GM13977 (cell line): ENCODE measurements at regions not wholly inside any gene's neighbourhood (a gene's known extent, or its start where the extent isn't known, plus 50 kb on each side); places are given as distances from the start of the nearest gene placed in this dataset.

Experiments
- DNase-seq: peaks from one replicate; pipeline ENCODE4 v3.0.0; 2012; ENCODE audit warnings: low spot score
- in situ Hi-C: fragments of 300-500 bp; cut with MboI; formaldehyde crosslinking; loops from one replicate; pipeline ENCODE4 v1.12.0; 2022; ENCODE audit warnings: low sequenced_read_pairs, low pct_unique_long_range_greater_than_20kb, mixed read lengths, inconsistent platforms; ENCODE audit not compliant: unreplicated experiment
- TF ChIP-seq, protein P1 (sequence below): IDR thresholded peaks from 2 replicates; pipeline ENCODE4 v1.5.1; 2012; ENCODE audit warnings: mild to moderate bottlenecking, control low read depth; ENCODE audit not compliant: insufficient read depth; ENCODE audit errors: extremely low read depth, missing control alignments

DNA sequence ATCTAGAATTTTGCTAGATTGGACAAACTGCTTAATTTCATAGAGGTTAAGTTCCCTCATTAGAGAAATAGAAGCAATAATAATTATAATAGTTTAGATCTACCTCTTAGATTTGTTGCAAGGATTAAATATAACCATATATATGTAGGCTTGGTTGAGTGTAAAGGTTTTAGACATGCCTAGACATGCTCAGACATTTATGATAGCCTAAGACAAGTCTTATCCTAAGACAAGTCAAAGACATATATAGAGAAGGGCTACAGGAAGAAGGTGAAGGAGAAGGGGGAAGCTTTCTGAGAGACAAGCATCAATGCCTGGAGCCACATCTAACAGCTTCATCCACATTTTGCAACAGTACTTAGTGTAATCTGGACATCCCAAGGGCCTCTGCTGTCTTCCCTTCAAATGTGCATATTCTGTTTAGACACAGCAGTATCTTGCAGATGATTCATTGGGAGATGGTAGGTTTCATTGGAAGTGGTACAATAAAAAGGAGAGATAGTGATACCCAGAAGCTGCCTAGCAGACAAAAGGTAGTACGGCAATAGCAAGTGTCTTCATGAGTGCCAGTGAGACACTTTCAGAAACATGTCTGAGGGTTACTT lies 146.5 kb downstream of the HGF start:
- in situ Hi-C loops: no loop called here
- TF ChIP-seq, protein P1, sequence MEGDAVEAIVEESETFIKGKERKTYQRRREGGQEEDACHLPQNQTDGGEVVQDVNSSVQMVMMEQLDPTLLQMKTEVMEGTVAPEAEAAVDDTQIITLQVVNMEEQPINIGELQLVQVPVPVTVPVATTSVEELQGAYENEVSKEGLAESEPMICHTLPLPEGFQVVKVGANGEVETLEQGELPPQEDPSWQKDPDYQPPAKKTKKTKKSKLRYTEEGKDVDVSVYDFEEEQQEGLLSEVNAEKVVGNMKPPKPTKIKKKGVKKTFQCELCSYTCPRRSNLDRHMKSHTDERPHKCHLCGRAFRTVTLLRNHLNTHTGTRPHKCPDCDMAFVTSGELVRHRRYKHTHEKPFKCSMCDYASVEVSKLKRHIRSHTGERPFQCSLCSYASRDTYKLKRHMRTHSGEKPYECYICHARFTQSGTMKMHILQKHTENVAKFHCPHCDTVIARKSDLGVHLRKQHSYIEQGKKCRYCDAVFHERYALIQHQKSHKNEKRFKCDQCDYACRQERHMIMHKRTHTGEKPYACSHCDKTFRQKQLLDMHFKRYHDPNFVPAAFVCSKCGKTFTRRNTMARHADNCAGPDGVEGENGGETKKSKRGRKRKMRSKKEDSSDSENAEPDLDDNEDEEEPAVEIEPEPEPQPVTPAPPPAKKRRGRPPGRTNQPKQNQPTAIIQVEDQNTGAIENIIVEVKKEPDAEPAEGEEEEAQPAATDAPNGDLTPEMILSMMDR: no peak
- no peak for DNase-seq

DNA sequence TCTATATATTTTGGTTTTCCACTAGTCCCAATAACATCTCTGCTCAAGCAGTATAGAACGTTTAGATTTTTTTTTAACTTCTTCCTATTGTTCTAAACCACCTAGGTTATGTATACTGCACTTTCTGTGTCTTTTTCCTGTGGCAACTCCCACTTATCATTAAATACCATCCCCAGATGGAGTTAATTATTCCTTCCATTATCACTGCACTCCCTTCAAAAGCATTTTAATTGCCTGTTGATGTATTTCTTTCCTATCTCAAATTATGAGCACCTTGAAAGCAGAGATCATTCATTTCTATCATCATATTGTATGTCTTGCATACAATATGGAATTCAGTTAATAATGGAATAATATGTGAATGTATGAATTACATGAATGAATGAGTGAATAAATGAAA lies 148.0 kb downstream of the HGF start:
- TF ChIP-seq, protein P1: no peak
- in situ Hi-C loops: no loop called here
- no peak for DNase-seq

DNA sequence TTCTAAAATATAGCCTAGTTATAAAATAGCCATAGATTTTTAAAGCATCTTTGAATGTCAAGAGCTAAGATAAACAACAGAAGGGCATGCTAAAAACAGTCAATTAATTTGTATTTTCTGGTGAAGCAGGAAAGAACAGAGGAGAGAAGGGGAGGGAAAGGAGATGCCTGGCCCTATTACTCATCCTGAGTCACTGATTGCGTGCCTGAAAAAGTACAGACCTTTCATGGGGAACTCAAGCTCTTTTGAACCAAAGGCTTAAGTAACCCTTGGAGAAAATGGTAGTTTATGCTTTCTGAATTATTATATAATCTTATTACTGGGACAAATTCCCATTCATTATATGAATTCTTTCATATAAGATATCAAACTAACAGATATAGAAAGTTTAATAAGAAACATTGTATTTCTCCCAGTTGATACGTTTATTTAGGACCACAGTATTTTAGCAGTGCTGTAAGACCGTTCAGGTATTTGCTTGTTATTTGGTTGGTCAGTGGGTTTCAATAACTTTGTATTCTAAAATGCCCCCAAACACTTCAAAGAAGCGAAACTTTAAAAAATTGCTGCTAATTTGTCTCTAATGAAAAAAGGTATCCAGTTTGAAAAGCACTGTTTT lies 151.3 kb downstream of the HGF start:
- DNase-seq: no peak
- TF ChIP-seq, protein P1: no peak
- in situ Hi-C loops: no loop called here

DNA sequence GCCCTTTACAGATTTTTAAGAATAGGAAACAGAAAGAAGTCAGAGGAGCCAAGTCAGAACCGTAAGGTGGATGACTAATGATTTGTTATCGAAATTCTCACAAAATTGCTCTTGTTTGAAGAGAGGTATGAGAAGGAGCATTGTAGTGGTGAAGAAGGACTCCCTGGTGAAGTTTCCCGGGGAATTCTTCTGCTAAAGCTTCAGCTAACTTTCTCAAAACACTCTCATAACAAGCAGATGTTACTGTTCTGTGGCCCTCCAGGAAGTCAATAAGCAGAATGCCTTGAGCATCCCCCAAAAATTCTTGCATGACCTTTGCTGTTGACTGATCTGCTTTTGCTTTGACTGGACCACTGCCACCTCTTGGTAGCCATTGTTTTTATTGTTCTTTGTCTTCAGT lies 152.9 kb downstream of the HGF start:
- in situ Hi-C loops: no loop called here
- DNase-seq: no peak
- TF ChIP-seq, protein P1: no peak

DNA sequence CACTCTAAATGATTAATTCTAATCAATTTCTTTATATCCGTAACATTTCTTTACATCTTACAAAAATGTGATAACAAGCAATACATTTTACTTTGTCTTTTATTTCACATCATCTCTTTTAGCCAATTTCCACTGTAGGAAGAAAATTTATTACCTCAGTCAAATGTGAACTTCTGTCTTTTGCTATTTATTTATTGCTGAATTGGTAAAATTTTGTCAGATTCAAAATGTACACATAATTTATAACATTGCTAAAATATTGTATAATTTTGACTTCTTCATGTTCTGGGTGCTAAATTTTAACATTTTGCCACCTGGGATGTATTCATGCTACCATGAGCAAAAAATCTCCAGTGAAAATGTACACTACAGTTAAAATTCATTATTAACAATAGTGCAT lies 158.0 kb downstream of the HGF start:
- TF ChIP-seq, protein P1: no peak
- in situ Hi-C loops: no loop called here
- no peak for DNase-seq

GRCh38 chr7:81611040-81611439 lies 158.8 kb downstream of the HGF start:
- in situ Hi-C loops: no loop called here
- no peak for DNase-seq
- TF ChIP-seq, protein P1: no peak
